Thyroid gland (tissue), 4 donors: ENCODE measurements at regions not wholly inside any gene's neighbourhood (a gene's known extent, or its start where the extent isn't known, plus 50 kb on each side); places are given as distances from the start of the nearest gene placed in this dataset.

Experiments
- DNase-seq, 2 donors: peaks; one replicate each; pipeline ENCODE4 v3.0.0-alpha.2; 2019
- H3K27ac ChIP-seq, 3 donors: fragments of 200-600 bp; sonication (generic); 1 replicate in 2 of 3; 2 replicates in 1 of 3; pipeline ENCODE4 v1.5.1; 2016 to 2019; ENCODE audit warnings: mild to moderate bottlenecking in 1 of 3, moderate library complexity in 1 of 3
- H3K27me3 ChIP-seq: fragments of 200-600 bp; sonication (generic); one replicate; pipeline ENCODE4 v1.5.1; 2019
- H3K36me3 ChIP-seq, 2 donors: fragments of 200-600 bp; sonication (generic); one replicate each; pipeline ENCODE4 v1.5.1; 2016 to 2019
- H3K4me1 ChIP-seq, 2 donors: fragments of 200-600 bp; sonication (generic); one replicate each; pipeline ENCODE4 v1.5.1; 2017 to 2019
- H3K4me3 ChIP-seq, 3 donors: fragments of 200-600 bp; sonication (generic); replicated peaks in 1 of 3; 1 replicate in 2 of 3; 2 replicates in 1 of 3; pipeline ENCODE4 v1.5.1; 2016; ENCODE audit warnings: mild to moderate bottlenecking in 1 of 3
- H3K9me3 ChIP-seq: fragments of 200-600 bp; sonication (generic); one replicate; pipeline ENCODE4 v1.5.1; 2017
- CTCF ChIP-seq, 6 experiments: fragments of 200-600 bp in 3 of 6; fragments of 450-650 bp in 3 of 6; sonication (generic) in 3 of 6; IDR thresholded peaks; one replicate each; pipeline ENCODE4 v1.5.1; 2016 to 2019; ENCODE audit warnings: antibody characterized with exemption in 6 of 6, mild to moderate bottlenecking in 2 of 6, inconsistent platforms in 1 of 6, moderate library complexity in 1 of 6
- POLR2A ChIP-seq, 2 donors: fragments of 450-650 bp; IDR thresholded peaks; one replicate each; pipeline ENCODE4 v1.6.1; 2017; ENCODE audit warnings: antibody characterized with exemption in 2 of 2, mild to moderate bottlenecking in 2 of 2, moderate library complexity in 1 of 2
- WGBS, 2 donors: methylation state at CpG; one replicate each; pipeline ENCODE4 v1.1.5; 2017; 5-methylcytosine and 5-hydroxymethylcytosine counted together
- intact Hi-C: fragments of 100-400 bp; cut with DNase I; formaldehyde crosslinking; loops from one replicate; pipeline ENCODE4 v1.15.1; 2023

DNA sequence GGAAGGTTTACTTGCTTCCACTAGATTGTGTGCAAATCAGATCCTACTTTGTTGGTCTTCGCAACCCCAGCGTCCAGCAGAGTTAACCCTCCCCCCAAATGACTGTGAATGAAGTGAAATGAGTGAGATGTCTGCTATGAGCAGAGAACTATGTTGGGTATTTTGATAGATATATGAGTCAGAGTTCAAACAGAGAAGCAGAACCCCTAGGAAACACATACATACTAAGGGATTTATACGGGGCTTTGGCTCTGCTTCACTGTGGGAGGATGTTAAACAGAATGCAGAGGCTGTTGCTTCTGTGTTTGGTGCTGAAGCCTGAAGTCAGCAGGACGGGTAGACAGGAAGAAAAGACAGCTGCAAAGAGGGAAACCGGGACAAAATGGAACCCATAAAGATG is 197.0 kb downstream of the MZT1 start:
- H3K27me3 ChIP-seq = no peaks in the 10 kb centered on the region
- intact Hi-C loops = no loop called here
- 85 to 89% methylated on average over 5 of the region's 5 CpGs for WGBS, 2 donors

GRCh38 chr13:72527333-72527732 is 200.1 kb downstream of the MZT1 start:
- DNase-seq = no peak
- Histone ChIP-seq H3K36me3 (no peaks in the 10 kb centered on the region), H3K27ac (no peak overlapping the region), H3K9me3 (no peaks in the 10 kb centered on the region), H3K27me3 (no peaks in the 10 kb centered on the region), H3K4me3 (no peak overlapping the region), H3K4me1 (no peaks in the 10 kb centered on the region)
- intact Hi-C loops = no loop called here
- TF ChIP-seq CTCF (IDR thresholded peaks at IDR 0.05) (no peak), POLR2A (IDR thresholded peaks at IDR 0.05) (no peak)
- 69 to 72% methylated on average over 2 of the region's 2 CpGs for WGBS, 2 donors

More for the DNA sequence above, 197.0 kb downstream of the MZT1 start:
- no peak for DNase-seq
- no peaks in the 10 kb centered on the region for H3K4me1 ChIP-seq
- TF ChIP-seq POLR2A (IDR thresholded peaks at IDR 0.05) = no peak
- no peak for TF ChIP-seq CTCF (IDR thresholded peaks at IDR 0.05)
- no peak overlapping the region for H3K4me3 ChIP-seq
- H3K36me3 ChIP-seq = no peaks in the 10 kb centered on the region
- no peaks in the 10 kb centered on the region for H3K9me3 ChIP-seq
- no peak overlapping the region for H3K27ac ChIP-seq

- TF ChIP-seq CTCF (IDR thresholded peaks at IDR 0.05) = no peak
- TF ChIP-seq POLR2A (IDR thresholded peaks at IDR 0.05) = no peak
- Histone ChIP-seq H3K4me1 (no peaks in the 10 kb centered on the region), H3K27me3 (no peaks in the 10 kb centered on the region), H3K27ac (no peak overlapping the region), H3K9me3 (no peaks in the 10 kb centered on the region), H3K4me3 (no peak overlapping the region), H3K36me3 (no peaks in the 10 kb centered on the region)
- intact Hi-C loops = no loop called here
- no peak for DNase-seq
- WGBS, 2 donors = 93 to 97% methylated on average over 2 of the region's 2 CpGs
Measured at GRCh38 chr13:72523593-72523992, 203.8 kb downstream of the MZT1 start.

DNA sequence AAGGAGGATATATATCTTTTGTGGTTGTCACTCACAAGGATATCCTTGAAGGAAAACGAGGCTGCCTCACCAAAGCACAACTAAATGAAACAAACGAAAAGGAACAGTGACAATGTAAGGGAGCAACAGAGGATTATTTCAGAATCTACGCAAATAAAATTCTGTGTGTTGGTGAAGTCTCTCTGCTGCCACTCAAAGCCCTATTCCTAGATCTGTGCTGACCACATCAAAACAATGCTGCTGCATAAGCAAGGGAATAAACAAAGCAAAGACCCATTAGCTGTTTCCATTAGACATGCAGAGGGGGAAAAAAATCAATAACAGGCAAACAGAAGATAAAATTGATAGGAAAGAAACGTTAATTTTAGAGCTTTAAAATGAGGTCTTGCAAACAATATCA is 204.4 kb downstream of the MZT1 start:
- Histone ChIP-seq H3K27ac (no peak overlapping the region), H3K4me3 (no peak overlapping the region), H3K9me3 (no peaks in the 10 kb centered on the region), H3K4me1 (no peaks in the 10 kb centered on the region), H3K27me3 (no peaks in the 10 kb centered on the region), H3K36me3 (no peaks in the 10 kb centered on the region)
- no peak for DNase-seq
- TF ChIP-seq CTCF (IDR thresholded peaks at IDR 0.05) (no peak), POLR2A (IDR thresholded peaks at IDR 0.05) (no peak)
- 81 to 86% methylated on average over 4 of the region's 4 CpGs for WGBS, 2 donors
- intact Hi-C loops = no loop called here

DNA sequence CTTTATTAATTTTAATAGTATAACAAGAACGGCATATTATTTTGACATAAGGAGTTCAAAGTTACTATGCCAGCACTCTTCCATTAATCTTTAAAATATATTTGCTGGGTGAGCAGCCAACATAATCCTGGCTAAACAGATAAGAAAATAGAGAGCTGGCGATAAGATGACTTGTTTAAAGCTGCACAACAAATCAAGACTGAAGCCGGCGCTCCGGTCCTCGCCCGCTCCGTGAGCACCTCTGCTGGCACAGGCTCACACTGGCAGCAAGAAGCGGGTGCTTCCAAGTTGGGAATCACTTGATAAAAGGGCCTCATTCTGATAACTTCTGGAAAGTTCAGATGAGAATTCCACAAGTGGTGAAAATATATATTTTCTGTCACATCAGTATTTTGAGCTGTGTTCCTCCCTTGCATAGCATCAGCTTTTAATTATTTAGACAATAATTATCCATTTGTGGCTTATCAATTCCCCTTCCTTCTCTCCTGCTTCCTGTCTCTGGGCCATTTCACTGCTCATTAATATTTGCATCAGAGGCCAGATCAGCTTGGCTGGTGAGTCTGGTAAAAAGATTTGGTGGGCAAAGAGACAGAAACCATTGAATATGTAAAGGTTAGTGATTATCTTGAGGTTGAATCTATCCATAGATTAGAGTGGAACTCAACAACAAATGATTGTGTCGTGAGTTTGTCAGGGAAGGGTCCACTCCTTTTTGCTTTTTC is 205.3 kb downstream of the MZT1 start:
- no peak overlapping the region for H3K4me3 ChIP-seq
- H3K9me3 ChIP-seq = no peaks in the 10 kb centered on the region
- TF ChIP-seq POLR2A (IDR thresholded peaks at IDR 0.05) (no peak), CTCF (IDR thresholded peaks at IDR 0.05) (no peak)
- H3K4me1 ChIP-seq = no peaks in the 10 kb centered on the region
- DNase-seq = no peak
- intact Hi-C loops = no loop called here
- WGBS, 2 donors = 78 to 89% methylated on average over 10 of the region's 10 CpGs
- no peak overlapping the region for H3K27ac ChIP-seq
- H3K27me3 ChIP-seq = no peaks in the 10 kb centered on the region
- no peaks in the 10 kb centered on the region for H3K36me3 ChIP-seq
